ENCODE measurements at regions not wholly inside any gene's neighbourhood (a gene's known extent, or its start where the extent isn't known, plus 50 kb on each side); places are given as distances from the start of the nearest gene placed in this dataset.

- TF ChIP-seq PRDM15 (CRISPR knock-in tag; IDR thresholded peaks at IDR 0.05), result no peak
- no peak for TF ChIP-seq SIX5 (IDR thresholded peaks at IDR 0.05; ENCODE audit: low read depth, low read length, severe bottlenecking)
- TF ChIP-seq BCL11A (IDR thresholded peaks at IDR 0.05; ENCODE audit: low read depth, low read length), result no peak
- no peak for TF ChIP-seq ATF3 (IDR thresholded peaks at IDR 0.05; ENCODE audit: borderline replicate concordance, extremely low read depth, low read depth, low read length)
- TF ChIP-seq KLF5 (IDR thresholded peaks at IDR 0.05; ENCODE audit: partially characterized antibody), result no peak
- no peak for TF ChIP-seq HDAC6 (IDR thresholded peaks at IDR 0.05; ENCODE audit: unreplicated experiment)
- no peak for TF ChIP-seq ZNF217 (IDR thresholded peaks at IDR 0.05)
- no peak for TF ChIP-seq REST (IDR thresholded peaks at IDR 0.05; ENCODE audit: low read depth, low read length)
- no peak for TF ChIP-seq ZBTB33 (IDR thresholded peaks at IDR 0.05)
- no peak for TF ChIP-seq MAX (IDR thresholded peaks at IDR 0.05; ENCODE audit: low read depth, low read length)
- no peak for TF ChIP-seq SMAD5 (IDR thresholded peaks at IDR 0.05; ENCODE audit: low read depth)
Measured at GRCh38 chrX:18041656-18042055, 179.0 kb downstream of the BEND2 start (continued).
